Body of pancreas (tissue), 4 donors: ENCODE measurements at regions not wholly inside any gene's neighbourhood (a gene's known extent, or its start where the extent isn't known, plus 50 kb on each side); places are given as distances from the start of the nearest gene placed in this dataset.

Experiments
- POLR2A ChIP-seq, 3 donors: fragments of 450-650 bp; IDR thresholded peaks; one replicate each; pipeline ENCODE4 v1.6.1; 2016; ENCODE audit warnings: antibody characterized with exemption in 3 of 3, mild to moderate bottlenecking in 2 of 3
- TF ChIP-seq, protein P1 (sequence below), 7 experiments: fragments of 450-650 bp in 4 of 7; fragments of 200-600 bp in 3 of 7; sonication (generic) in 3 of 7; IDR thresholded peaks; one replicate each; pipeline ENCODE4 v1.5.1; 2016 to 2019; ENCODE audit warnings: antibody characterized with exemption in 7 of 7

GRCh38 chr15:49709646-49710214 lies 88.9 kb downstream of the DTWD1 start:
- TF ChIP-seq, protein P1, sequence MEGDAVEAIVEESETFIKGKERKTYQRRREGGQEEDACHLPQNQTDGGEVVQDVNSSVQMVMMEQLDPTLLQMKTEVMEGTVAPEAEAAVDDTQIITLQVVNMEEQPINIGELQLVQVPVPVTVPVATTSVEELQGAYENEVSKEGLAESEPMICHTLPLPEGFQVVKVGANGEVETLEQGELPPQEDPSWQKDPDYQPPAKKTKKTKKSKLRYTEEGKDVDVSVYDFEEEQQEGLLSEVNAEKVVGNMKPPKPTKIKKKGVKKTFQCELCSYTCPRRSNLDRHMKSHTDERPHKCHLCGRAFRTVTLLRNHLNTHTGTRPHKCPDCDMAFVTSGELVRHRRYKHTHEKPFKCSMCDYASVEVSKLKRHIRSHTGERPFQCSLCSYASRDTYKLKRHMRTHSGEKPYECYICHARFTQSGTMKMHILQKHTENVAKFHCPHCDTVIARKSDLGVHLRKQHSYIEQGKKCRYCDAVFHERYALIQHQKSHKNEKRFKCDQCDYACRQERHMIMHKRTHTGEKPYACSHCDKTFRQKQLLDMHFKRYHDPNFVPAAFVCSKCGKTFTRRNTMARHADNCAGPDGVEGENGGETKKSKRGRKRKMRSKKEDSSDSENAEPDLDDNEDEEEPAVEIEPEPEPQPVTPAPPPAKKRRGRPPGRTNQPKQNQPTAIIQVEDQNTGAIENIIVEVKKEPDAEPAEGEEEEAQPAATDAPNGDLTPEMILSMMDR (IDR thresholded peaks at IDR 0.05) = no peak
- TF ChIP-seq POLR2A (IDR thresholded peaks at IDR 0.05) = no peak
